Left ventricle myocardium inferior (tissue), 1 donor: ENCODE measurements at regions not wholly inside any gene's neighbourhood (a gene's known extent, or its start where the extent isn't known, plus 50 kb on each side); places are given as distances from the start of the nearest gene placed in this dataset.

Experiments
- DNase-seq: peaks from one replicate; pipeline ENCODE4 v3.0.0-alpha.2; 2020
- H3K27ac ChIP-seq: fragments of 200-600 bp; replicated peaks from 2 replicates; pipeline ENCODE4 v1.8.0; 2021
- H3K27me3 ChIP-seq: fragments of 200-600 bp; 2 replicates; pipeline ENCODE4 v1.8.0; 2021; ENCODE audit warnings: low read depth
- H3K36me3 ChIP-seq: fragments of 200-600 bp; 2 replicates; pipeline ENCODE4 v1.8.0; 2021
- H3K4me1 ChIP-seq: fragments of 200-600 bp; 2 replicates; pipeline ENCODE4 v1.8.0; 2021
- H3K4me3 ChIP-seq: fragments of 200-600 bp; 2 replicates; pipeline ENCODE4 v1.8.0; 2021; ENCODE audit warnings: mild to moderate bottlenecking, moderate library complexity
- H3K9me3 ChIP-seq: fragments of 200-600 bp; replicated peaks from 2 replicates; pipeline ENCODE4 v1.8.0; 2021
- CTCF ChIP-seq: fragments of 200-600 bp; IDR thresholded peaks from 2 replicates; pipeline ENCODE4 v1.8.0; 2021; ENCODE audit warnings: antibody characterized with exemption, mild to moderate bottlenecking, borderline replicate concordance
- intact Hi-C: fragments of 100-400 bp; cut with micrococcal nuclease; formaldehyde crosslinking; loops from one replicate; pipeline ENCODE4 v1.11.0; 2022
- donor health status: DM: no; HTN: yes; CAD: no; lungs with severe emphysema.

GRCh38 chr6:26211963-26212362, 124.7 kb downstream of the HFE start:
- H3K27ac ChIP-seq, result no peak overlapping the region
- intact Hi-C loops, result no loop called here
- no peaks in the 10 kb centered on the region for H3K9me3 ChIP-seq
- no peaks in the 10 kb centered on the region for H3K36me3 ChIP-seq
- DNase-seq, result no peak
- H3K27me3 ChIP-seq, result peaks cover 25% of the 10 kb centered on the region
- peaks cover 28% of the 10 kb centered on the region for H3K4me1 ChIP-seq
- TF ChIP-seq CTCF, result no peak
- no peak overlapping the region for H3K4me3 ChIP-seq

DNA sequence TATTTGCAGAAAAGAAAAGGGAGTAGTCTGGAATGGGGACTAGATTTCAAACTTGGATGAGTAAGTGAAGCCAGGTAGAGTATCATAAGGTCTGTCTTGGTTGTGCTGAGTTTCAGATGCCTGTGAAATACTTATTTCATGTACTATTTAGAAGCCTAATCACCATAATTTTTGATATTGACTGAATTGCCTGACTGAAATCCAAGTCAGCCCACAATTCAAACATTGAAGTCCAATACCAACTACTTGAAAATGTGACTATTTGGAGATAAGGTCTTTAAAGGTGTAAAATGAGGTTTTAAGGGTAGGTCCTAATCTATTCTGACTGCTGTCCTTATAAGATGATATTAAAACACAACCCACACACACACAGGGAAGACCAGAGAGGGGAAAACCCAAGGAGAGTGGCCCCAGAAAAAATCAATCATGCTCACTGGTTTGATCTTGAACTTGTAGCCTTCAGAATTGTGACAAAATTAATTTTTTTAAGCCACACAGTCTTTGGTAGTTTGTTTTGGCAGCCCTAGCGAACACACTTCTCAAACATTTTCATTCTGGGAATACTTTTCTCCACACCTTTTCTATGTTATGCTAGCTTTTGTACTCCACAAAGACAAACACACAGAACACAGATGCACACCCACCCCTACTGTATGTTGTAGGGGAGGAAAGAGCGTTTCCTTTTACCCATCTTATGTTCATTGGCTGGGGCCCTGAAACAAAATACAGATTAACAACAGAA, 126.3 kb downstream of the HFE start:
- Histone ChIP-seq H3K9me3 (no peaks in the 10 kb centered on the region), H3K4me1 (peaks cover 34% of the 10 kb centered on the region), H3K27me3 (peaks cover 35% of the 10 kb centered on the region), H3K36me3 (no peaks in the 10 kb centered on the region), H3K4me3 (no peak overlapping the region), H3K27ac (no peak overlapping the region)
- TF ChIP-seq CTCF, result no peak
- DNase-seq, result no peak
- intact Hi-C loops, result no loop called here

DNA sequence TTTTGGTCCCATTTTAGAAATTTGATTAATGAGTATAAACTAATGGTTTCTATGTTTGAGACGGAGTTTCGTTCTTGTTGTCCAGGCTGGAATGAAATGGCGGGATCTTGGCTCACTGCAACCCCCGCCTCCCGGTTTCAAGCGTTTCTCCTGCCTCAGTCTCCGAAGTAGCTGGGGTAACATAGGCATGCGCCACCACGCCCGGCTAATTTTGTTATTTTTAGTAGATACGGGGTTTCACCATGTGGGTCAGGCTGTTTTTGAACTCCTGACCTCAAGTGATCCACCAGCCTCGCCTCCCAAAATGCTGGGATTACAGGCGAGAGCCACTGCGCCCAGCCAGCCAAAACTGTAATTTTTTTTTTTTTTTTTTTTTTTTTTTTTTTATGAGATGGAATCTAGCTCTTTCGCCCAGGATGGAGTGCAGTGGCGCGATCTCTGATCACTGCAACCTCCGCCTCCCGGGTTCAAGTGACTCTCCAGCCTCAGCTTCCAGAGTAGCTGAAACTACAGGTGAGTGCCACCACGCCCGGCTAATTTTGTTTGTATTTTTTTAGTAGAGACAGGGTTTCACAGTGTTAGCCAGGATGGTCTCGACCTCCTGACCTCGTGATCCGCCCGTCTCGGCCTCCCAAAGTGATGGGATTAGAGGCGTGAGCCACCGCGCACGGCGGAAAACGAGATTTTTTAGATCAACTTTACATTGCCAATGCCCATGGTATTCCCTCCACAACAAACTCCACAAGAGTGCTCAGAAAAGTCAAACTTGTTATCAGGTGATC, 127.8 kb downstream of the HFE start:
- Histone ChIP-seq H3K9me3 (no peaks in the 10 kb centered on the region), H3K4me1 (peaks cover 34% of the 10 kb centered on the region), H3K4me3 (peak overlapping the region; percentile 72), H3K27me3 (peaks cover 49% of the 10 kb centered on the region), H3K27ac (peak overlapping the region; percentile 97), H3K36me3 (no peaks in the 10 kb centered on the region)
- no peak for DNase-seq
- TF ChIP-seq CTCF, result no peak
- intact Hi-C loops, result no loop called here

DNA sequence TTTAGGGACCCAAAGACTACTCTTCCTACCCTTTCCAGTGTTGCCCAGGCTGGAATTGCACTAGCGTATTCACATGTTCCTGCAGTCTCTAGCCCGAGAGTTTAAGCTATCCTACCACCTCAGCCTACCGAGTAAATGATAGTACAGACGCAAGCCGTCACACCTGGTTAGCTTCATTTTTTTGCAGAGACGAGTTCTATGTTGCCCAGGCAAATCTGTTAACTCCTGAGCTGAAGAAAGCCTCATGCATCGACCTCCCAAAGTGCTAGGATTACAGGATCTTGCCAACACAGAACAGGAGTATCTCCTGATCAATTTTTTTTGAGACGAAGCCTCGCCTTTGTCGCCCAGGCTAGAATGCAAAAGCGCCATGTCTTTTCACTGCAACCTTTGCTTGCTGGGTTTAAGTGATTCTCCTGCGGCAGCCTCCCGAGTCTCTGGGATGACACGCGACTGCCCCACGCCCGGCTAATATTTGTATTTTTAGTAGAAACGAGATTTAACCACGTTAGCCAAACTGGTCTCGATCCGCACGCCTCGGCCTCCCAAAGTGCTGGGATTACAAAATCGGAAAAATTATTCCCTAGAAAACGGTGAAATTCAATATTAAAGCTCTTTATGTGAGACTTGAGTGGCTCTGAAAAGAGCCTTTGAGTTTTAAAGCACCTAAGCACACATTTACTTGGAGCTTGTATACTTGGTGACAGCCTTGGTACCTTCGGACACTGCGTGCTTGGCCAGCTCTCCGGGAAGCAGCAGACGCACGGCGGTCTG, 128.5 kb downstream of the HFE start:
- peak overlapping the region; percentile 97 for H3K27ac ChIP-seq
- no peaks in the 10 kb centered on the region for H3K9me3 ChIP-seq
- intact Hi-C loops, result no loop called here
- TF ChIP-seq CTCF, result no peak
- H3K4me1 ChIP-seq, result peaks cover 34% of the 10 kb centered on the region
- peaks cover 56% of the 10 kb centered on the region for H3K27me3 ChIP-seq
- peak overlapping the region; percentile 72 for H3K4me3 ChIP-seq
- DNase-seq, result no peak
- no peaks in the 10 kb centered on the region for H3K36me3 ChIP-seq

- no peak for TF ChIP-seq CTCF
- H3K4me3 ChIP-seq, result peak overlapping the region; percentile 72
- H3K27ac ChIP-seq, result peak overlapping the region; percentile 97
- peaks cover 60% of the 10 kb centered on the region for H3K27me3 ChIP-seq
- no peaks in the 10 kb centered on the region for H3K9me3 ChIP-seq
- H3K4me1 ChIP-seq, result peaks cover 34% of the 10 kb centered on the region
- no peak for DNase-seq
- H3K36me3 ChIP-seq, result no peaks in the 10 kb centered on the region
- intact Hi-C loops, result no loop called here
These were observed 129.2 kb downstream of the HFE start for GRCh38 chr6:26216359-26216885.
